GM12892 (cell line): ENCODE measurements at regions not wholly inside any gene's neighbourhood (a gene's known extent, or its start where the extent isn't known, plus 50 kb on each side); places are given as distances from the start of the nearest gene placed in this dataset.

ENCODE experiments used
- POLR2A ChIP-seq: IDR thresholded peaks from 2 replicates; pipeline ENCODE4 v1.6.1; 2011; ENCODE audit warnings: low read depth, low read length, control low read depth
- POLR2AphosphoS5 ChIP-seq: IDR thresholded peaks from 2 replicates; pipeline ENCODE4 v1.6.1; 2011; ENCODE audit warnings: low read depth, low read length, control low read depth
- TAF1 ChIP-seq: IDR thresholded peaks from 2 replicates; pipeline ENCODE4 v1.6.1; 2011; ENCODE audit warnings: low read depth, mild to moderate bottlenecking, control low read depth, low read length, borderline replicate concordance

- TF ChIP-seq POLR2AphosphoS5 = no peak
- TF ChIP-seq POLR2A = no peak
- TF ChIP-seq TAF1 = no peak
Observed at GRCh38 chr13:65551208-65551607, 1678.9 kb downstream of the PCDH9 start.
